GM18502 (cell line): ENCODE measurements at regions not wholly inside any gene's neighbourhood (a gene's known extent, or its start where the extent isn't known, plus 50 kb on each side); places are given as distances from the start of the nearest gene placed in this dataset.

Experiments used
- ATAC-seq: cut with Tn5 transposase; IDR thresholded peaks from one replicate; pipeline ENCODE4 v1.9.1; 2021; ENCODE audit warnings: mild to moderate bottlenecking; ENCODE audit not compliant: unreplicated experiment, poor library complexity

DNA sequence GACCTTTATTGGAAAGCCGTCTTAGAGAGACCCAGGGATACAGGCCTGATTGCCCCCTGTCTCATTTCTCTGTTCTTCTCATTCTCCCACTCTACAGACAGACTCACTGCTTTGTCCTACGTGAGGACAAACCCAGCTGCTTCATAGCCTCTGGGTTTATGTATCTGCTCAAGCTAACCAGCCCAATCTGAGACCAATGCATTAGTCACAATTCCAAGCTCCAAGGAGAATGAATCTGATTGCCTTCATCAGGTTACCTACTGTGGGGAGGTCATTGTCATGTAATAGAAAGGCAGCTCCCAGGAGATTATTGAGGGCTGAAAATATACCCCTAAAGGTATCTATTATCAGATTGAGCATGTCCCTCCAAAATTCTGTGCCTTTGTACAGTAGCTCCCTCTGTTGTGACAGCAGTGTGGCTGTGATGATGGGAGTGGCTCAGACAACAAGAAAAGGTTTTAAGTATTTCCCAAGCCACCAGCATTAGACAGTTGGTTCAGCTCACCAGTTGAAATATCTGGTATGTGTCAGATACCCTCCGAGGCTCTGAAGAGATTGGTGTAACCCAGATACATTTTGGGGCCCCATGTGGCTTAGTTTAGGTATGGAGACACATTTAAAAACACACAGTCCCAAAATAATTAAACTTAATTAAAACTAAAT lies 123.1 kb upstream of the EEPD1 start:
- ATAC-seq, result no peak

DNA sequence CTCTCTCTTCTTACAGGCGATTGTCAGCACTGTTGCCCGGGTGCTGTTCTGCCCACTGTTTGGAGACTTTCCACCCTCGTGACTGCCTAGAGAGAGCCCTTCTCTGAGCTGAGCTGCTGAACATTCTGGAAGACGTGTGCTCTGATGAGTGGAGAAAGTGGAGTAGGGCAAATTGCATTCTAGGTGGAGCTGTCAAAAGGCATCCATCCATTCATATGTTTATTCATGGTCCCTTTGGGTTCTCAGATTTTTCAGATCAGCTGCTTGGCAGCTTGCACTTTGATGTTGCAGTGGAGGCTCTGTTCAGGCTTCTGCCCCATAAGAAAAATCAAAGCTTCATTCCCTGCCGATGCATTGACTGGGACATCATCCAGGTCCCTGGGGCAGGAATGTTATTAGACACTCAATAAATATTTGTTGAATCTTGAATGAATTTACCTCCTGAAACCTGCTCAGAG lies 120.7 kb upstream of the EEPD1 start:
- ATAC-seq, result no peak

DNA sequence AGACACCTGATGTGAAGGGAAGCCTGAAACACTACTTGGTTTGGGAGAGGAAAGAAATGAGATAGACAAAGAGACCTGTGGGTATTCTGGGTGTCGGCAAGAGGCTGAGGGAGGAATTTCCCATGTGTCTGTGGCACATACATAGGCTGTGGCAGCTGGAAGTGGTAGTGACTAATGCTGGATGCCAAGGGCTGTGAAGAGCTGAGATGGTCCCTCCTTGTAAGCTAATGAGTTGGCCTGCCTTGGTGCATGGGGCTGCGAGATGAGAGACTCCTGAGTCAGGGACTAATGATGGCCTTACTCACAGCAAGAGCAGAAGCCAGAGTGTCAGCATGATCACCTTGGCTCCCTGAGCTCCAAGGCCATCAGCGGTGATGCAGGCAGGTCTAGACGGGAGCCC lies 119.0 kb upstream of the EEPD1 start:
- no peak for ATAC-seq

DNA sequence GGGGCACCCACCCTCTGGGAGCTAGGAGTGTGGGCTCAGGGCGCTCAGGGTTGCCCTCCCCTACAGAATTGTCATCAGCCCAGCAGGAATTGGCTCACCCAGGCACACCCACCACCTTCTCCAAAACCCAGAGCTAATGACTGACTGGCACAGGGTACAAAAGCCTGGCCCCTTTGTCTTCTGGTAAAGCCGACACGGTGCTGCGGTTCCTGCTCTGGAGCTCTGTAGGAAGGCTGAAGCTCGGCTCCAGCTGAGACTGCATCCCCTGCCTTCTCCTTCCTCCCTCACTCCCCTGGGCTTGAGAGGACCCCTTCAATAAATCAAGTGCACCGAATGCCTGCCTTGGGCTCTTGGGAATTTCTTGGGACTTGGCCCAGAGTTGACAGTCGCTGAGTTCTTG lies 117.9 kb upstream of the EEPD1 start:
- no peak for ATAC-seq

DNA sequence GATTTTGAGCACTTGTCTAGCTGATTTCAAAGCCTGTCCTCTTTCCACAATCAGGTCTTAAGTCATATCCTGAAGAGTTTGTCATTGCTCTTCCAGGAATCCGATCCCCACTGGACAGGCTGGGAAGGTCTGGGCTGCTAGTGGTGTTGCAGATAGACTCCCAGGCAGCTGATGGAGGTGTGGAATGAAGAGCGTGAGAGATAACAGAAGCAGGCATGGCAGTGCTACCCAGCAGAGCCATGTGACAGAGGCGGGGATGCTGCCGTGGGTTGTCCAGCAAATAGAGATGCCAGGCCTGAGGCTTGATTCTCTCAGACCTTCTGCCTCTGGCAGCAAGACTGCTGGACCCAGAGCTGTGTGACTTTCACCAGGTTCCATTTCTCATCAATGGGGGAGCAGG lies 116.5 kb upstream of the EEPD1 start:
- no peak for ATAC-seq

DNA sequence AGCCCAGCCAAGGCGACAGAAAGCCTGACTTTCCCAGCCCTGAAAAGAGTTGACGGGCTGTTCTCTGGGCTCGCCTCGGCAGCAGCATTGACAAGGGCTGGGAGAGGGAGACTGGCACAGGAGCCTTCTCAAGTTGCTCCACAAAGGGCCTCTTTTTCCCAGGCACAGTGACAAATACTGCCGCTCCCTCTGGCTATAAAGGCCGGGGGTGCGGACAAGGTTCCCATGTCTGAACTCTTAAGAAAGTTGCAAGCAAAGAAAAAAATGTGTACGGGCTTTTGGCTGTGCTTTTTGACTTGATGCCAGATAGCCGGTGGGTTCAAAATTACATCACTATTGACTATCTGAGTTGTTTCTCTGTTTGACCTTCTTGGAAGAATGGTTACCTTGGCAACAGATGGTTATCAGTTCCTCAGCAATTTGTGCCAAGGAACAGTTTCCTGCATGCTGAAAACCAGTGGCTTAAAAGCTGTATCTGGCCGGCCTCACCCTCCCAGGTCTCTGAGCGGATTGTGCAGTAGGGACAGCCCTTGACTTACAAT lies 115.9 kb upstream of the EEPD1 start:
- no peak for ATAC-seq

DNA sequence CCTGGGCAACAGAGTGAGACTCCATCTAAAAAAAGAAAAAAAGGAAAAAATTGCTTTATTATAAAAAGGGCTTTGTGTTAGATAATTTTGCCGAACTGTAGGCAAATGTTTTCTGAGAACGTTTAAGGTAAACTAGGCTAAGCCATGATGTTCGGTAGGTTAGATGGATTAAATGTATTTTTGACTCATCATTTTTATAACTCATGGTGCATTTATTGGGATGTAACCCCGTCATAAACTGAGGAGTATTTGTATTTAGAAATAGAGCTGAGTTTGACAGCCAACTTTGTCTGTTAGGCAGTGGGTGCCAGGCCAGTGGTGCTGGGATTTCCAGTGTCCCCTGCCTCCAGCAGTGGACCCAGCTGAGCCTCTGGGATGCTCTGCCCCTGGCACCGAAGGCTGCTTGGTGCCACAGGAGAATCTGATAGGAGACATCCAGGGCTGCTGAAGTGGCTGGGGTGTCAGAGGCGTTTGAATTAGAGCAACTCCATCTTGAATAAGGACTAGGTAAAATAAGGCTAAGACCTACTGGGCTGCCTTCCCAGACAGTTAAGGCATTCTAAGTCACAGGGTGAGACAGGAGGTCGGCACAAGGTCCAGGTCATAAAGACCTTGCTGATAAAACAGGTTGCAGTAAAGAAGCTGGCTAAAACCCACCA lies 114.9 kb upstream of the EEPD1 start:
- no peak for ATAC-seq

DNA sequence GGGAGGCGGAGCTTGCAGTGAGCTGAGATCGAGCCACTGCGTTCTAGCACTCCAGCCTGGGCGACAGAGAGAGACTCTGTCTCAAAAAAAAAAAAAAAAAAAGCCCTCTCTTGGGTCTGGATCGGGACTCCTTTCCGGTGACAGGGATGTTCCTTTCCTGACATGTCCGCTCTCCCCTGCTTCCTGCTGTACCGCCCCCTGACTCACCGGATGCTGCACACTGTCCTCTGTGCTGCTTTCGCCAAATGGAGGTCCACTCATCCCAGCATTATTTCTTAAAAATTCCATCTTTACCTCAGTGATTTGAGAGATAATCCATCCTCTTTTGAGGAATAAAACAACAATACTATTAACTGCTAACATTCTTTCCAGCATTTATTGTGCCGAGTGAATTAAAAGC lies 113.8 kb upstream of the EEPD1 start:
- ATAC-seq, result no peak

DNA sequence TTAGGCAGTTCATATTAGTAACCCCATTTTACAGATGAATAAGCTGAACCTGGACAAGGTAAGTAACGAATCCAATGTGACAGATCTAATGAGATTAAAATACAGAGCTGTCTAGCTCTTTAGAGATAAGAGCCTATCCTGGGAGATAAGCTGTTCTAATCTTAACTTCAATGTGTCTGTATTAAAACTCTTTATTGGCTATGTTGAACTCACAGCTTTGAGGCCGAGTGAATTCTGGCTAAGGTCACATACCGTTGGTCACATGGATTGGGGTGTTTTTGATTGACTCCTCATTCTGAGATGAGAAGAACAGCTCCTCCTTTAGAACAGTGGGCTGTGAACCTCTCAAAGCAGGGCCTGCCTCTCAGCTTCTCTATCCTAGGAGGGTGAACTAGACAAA lies 113.4 kb upstream of the EEPD1 start:
- no peak for ATAC-seq

DNA sequence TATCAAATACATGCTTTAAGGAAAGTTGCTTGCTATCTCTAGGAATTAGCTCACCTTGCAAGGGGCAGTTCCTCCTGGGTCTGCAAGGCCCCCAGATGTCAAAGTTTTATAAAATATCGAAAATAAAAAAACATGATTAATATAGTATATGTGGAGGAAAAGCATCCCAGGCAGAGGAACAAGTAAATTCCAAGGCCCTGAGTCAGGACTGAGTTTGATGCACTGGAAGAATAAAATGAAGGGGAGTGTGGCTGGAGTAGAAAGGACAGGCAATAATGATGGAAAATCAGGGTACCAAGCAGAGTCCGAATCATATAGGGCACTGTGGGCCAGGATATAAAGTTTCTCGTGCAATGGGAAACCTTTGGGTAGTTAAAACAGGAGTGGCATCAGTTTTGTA lies 112.4 kb upstream of the EEPD1 start:
- ATAC-seq, result no peak

DNA sequence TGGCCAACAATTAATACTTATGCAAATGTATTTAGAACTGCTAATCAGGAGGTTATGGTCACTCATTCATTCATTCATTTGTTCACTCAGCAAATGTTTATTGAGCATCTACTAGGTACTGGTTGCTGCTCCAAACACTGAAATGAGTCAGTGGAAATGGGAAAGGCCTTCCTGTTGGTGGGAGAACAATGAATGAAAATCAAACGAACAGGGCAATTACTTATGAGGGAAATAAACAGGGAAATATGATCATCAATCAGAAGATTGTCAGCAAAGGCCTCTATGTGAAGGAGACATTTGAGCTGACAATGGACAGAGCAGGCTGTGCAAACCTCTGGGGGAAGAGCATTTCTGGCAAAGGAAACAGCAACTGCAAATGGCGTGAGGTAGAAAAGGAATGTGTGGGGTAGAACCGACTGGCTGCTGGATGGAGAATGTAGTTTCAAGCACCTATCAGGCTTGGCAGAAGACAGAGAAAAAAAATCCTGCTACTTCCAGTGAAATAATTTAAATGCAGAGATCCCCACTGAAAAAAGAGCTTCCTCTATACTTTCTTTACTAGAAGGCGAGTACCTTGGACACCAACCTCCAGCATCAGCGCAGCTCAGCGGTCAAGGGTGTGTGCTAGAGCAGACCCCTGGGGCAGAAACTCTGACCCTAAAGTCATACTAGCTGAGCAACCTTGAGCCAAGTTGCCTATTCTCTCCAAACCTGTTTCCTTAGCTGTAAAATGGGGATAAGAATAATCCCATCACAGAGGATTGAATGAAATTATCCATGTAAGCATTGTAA lies 108.8 kb upstream of the EEPD1 start:
- ATAC-seq, result no peak

DNA sequence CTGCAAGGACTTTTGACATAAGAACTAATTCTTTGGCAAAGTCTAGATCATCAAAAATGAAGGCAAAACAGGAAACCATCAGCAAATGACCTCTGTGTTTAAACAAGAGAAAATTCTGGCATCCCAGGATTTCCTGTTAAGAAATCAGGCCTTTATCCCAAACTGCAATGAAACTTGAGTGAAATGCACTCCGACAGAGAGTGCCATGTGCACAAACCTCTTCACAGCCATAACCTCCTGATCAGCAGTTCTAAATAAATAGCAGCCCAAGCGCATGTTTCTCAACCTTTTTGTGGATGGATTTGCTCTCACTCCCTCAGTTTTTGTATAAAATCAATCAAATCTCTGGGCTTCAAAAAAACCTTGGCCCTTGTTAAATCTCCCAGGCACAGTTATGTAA lies 107.7 kb upstream of the EEPD1 start:
- no peak for ATAC-seq

DNA sequence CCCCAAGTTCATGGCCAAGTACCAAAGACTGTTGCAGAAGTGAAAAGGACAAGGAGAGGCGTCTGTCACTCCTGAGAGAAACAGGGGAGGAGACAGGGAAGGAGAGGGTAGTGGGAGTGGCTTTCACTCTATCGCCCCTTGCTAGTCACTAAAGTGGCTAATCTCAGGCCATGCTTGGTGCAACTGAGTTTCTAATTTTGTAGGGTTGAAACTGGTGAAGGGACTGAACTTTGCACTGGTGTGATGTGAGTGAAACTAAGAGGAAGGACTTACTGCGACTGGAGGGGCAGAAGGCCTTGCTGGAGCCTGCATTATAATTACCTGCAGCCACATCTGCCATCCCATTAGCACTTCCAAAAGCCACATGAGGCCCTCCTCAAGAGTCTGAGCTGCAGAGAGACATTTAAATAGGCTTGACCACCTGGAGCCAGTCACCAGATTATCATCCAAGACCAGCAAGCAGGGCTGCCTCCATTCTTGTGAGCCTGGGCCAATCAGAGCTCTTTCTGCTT lies 107.2 kb upstream of the EEPD1 start:
- ATAC-seq, result no peak

DNA sequence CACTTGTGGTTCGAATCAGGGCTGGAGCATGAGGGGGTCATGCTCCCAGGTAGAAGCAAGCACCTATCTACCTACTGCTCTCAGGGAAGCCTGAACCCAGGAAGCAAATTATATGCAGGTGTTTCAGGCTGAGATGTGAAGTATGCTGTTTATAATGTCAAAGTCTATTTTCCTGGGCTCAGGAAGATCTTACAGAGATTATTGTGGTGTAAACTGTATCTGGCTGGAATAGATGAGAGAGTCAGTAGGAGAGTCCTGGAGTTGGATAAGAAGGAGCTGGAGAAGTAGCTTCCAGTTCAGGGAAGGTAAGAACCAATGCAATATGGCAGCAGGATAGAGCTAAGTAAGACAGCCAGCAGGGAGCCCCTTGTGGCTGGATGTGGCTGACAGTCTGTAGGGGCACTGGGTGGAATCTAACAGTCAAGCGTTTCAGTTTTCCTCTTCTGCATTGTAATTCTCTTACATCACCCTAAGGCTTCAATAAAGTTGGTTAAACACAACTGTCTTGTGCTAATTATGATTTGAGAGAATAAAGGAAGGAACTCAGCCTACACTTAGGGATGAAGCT lies 105.9 kb upstream of the EEPD1 start:
- ATAC-seq, result no peak

DNA sequence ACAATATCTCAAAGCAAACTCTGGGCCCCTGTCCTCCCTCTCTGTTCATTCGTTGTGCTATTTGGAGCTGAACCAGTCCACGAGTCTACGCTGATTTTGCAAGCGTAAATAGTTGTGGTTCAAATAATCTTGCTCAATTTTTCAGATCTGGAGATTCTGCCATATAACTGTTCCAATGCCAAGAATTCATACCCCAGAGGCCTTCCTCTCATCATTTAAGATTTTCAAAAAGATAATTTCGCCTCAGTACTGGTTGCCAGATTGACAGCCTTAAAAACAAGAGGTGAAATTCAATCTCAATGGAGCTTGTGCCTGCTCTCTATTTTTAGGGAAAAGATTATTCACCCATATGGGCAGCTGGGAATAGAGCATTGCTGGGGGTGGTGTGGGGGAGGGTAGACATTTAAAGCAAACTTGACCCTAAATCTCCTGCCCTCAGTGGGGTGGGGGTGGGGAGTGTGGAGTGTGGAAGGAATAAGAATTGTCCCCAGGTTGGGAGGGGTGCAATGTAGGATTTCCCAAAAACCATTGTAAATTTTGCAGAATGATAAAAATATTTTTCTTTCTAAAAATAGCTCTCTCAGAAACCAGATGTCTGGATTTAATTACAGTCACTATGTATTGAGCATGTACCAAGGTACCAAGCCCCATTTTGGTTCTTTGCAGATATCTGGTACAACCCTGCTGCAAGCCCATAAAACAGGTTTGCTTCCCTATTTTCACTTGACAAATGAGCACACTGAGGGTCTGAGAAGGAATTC lies 104.7 kb upstream of the EEPD1 start:
- ATAC-seq, result no peak

DNA sequence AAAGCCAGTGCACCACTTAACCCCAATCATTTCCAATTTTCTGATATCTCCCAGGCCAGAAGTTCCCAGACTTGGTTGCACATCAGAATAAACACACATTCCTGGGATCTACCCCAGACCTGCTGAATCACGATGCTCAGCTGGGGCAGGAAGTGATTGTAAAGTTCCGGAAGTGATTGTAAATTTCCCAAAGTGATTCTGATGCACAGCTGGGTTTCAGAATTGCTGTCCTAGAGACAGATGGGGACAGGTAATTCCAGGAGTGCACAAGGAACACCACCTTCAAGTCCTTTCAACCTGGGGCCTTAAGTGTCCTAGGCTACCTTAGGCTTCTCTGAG lies 104.2 kb upstream of the EEPD1 start:
- ATAC-seq, result no peak

DNA sequence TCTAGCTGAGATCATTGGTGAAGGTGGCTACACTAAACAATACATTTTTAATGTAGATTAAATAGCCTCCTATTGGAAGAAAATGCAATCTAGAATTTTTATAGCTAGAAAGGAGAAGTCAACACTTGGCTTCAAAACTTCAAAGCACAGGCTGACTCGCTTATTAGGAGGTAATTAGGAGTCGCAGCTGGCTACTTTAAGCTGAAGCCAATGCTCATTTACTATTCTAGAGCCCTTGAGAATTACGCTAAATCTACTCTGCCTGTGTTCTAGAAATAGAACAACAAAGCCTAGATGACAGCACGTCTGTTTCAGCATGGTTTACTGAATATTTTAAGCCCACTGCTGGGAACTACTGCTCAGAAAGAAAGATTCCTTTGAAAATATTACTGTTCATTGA lies 101.6 kb upstream of the EEPD1 start:
- ATAC-seq, result no peak

DNA sequence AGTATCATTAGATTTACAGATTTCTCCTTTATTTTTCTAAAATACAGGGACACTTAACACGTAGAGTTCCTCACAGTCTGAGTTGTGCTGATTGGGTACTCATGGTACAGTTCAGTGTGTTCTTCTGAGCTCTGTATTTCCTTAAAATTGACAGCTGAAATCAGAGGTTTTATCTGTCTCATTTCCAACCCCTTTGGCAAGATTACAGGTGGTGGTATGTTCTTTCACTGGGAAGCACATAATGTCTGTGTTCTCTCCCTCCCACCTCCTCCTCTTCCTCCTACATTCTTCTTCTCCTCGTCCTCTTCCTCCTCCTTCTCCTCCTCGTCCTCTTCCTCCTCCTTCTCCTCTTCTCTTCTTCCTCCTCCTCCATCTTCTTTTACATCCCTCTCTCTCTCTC lies 99.5 kb upstream of the EEPD1 start:
- no peak for ATAC-seq

DNA sequence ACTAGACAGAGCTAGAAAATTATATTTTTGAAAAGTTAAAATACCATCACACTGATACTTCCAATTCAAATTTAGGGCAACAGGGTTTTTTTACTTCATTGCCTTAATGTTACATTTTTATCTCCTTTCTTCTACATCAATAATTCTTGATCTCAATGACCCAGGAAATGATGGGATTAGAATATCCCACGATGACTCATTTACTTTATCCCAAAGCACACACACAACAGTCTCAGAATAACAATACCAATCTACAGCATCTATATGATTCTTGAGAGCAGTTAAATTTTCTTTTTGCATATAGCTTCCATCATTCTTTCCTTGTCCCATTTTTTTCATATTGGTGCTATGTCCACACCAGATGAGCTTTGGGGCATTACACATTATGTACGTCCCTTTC lies 98.4 kb upstream of the EEPD1 start:
- ATAC-seq, result no peak

DNA sequence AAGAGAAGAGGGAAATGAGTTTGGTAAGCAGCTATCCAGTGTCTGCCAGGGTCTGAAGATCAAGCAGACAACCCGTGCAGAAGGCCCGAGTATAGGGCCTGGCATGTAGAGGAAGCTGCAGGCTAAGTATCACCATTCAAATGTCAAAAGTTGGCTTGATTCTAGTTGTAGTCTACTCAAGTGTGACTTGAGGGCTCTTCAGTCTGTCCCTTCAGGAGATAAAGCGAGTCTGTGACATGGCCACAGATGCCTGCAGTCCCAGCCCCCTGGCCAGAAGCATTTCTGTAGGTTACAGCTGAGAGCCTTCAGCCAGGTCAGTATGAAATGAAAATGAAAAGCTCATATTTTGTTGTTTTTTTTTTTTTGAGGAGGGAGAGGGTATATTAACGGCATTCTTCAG lies 97.8 kb upstream of the EEPD1 start:
- no peak for ATAC-seq
